Liver (tissue), 8 donors: ENCODE measurements at regions not wholly inside any gene's neighbourhood (a gene's known extent, or its start where the extent isn't known, plus 50 kb on each side); places are given as distances from the start of the nearest gene placed in this dataset.

Experiments
- DNase-seq: peaks from one replicate; pipeline ENCODE4 v3.0.0-alpha.2; 2017; ENCODE audit warnings: low spot score
- H3K27ac ChIP-seq, 2 donors: one replicate each; pipeline ENCODE4 v1.7.0; 2013; ENCODE audit warnings: inconsistent platforms in 2 of 2, low read length in 2 of 2, control low read depth in 1 of 2, low read depth in 1 of 2, mild to moderate bottlenecking in 1 of 2
- H3K27me3 ChIP-seq, 4 donors: one replicate each; pipeline versions ENCODE4 v1.6.1 to v1.7.0; 2013; ENCODE audit warnings: low read length in 3 of 4, inconsistent platforms in 1 of 4, mild to moderate bottlenecking in 1 of 4, moderate library complexity in 1 of 4; ENCODE audit not compliant: control insufficient read depth in 4 of 4, insufficient read depth in 4 of 4
- H3K36me3 ChIP-seq, 4 donors: one replicate each; pipeline versions ENCODE4 v1.6.1 to v1.7.0; 2013; ENCODE audit warnings: low read length in 3 of 4, mild to moderate bottlenecking in 3 of 4, low read depth in 1 of 4, moderate library complexity in 1 of 4; ENCODE audit not compliant: control insufficient read depth in 4 of 4, insufficient read depth in 3 of 4
- H3K4me1 ChIP-seq, 4 donors: one replicate each; pipeline versions ENCODE4 v1.6.1 to v1.7.0; 2013; ENCODE audit warnings: low read length in 3 of 4, mild to moderate bottlenecking in 3 of 4, moderate library complexity in 1 of 4; ENCODE audit not compliant: control insufficient read depth in 4 of 4, insufficient read depth in 4 of 4
- H3K4me3 ChIP-seq, 3 donors: one replicate each; pipeline versions ENCODE4 v1.6.1 to v1.7.0; 2013; ENCODE audit warnings: low read length in 3 of 3, control low read depth in 1 of 3, low read depth in 1 of 3, mild to moderate bottlenecking in 1 of 3
- H3K9ac ChIP-seq, 2 donors: one replicate each; pipeline ENCODE4 v1.7.0; 2013; ENCODE audit warnings: low read length in 2 of 2, mild to moderate bottlenecking in 2 of 2, moderate library complexity in 2 of 2, control low read depth in 1 of 2, low read depth in 1 of 2
- H3K9me3 ChIP-seq, 4 donors: one replicate each; pipeline versions ENCODE4 v1.6.1 to v1.7.0; 2013; ENCODE audit warnings: low read length in 3 of 4; ENCODE audit not compliant: control insufficient read depth in 4 of 4
- CTCF ChIP-seq: fragments of 150-350 bp; IDR thresholded peaks from 2 replicates; pipeline ENCODE4 v1.5.1; 2017; ENCODE audit warnings: improper control_type of control experiment, low read depth, low read length; ENCODE audit not compliant: missing input control
- EGR1 ChIP-seq, 2 donors: IDR thresholded peaks; 2 replicates each; pipeline ENCODE4 v1.6.1; 2016 to 2018; ENCODE audit warnings: antibody characterized with exemption in 2 of 2, low read depth in 2 of 2
- FOXA1 ChIP-seq: IDR thresholded peaks from 2 replicates; pipeline ENCODE4 v1.6.1; 2016; ENCODE audit warnings: antibody characterized with exemption
- FOXA2 ChIP-seq: IDR thresholded peaks from 2 replicates; pipeline ENCODE4 v1.6.1; 2016; ENCODE audit warnings: antibody characterized with exemption
- HNF4G ChIP-seq: IDR thresholded peaks from 2 replicates; pipeline ENCODE4 v1.6.1; 2016; ENCODE audit warnings: antibody characterized with exemption
- JUND ChIP-seq, 2 donors: IDR thresholded peaks; 2 replicates each; pipeline ENCODE4 v1.6.1; 2016; ENCODE audit warnings: antibody characterized with exemption in 2 of 2
- MAX ChIP-seq: IDR thresholded peaks from 2 replicates; pipeline ENCODE4 v1.6.1; 2016; ENCODE audit warnings: antibody characterized with exemption
- NR2F2 ChIP-seq: IDR thresholded peaks from 2 replicates; pipeline ENCODE4 v1.6.1; 2016; ENCODE audit warnings: antibody characterized with exemption
- RAD21 ChIP-seq, 2 donors: IDR thresholded peaks; 2 replicates each; pipeline ENCODE4 v1.6.1; 2016; ENCODE audit warnings: antibody characterized with exemption in 2 of 2, mild to moderate bottlenecking in 2 of 2
- RXRA ChIP-seq, 2 donors: IDR thresholded peaks; 2 replicates each; pipeline ENCODE4 v1.6.1; 2017 to 2018; ENCODE audit warnings: antibody characterized with exemption in 2 of 2, mild to moderate bottlenecking in 1 of 2
- SP1 ChIP-seq: IDR thresholded peaks from 2 replicates; pipeline ENCODE4 v1.6.1; 2018; ENCODE audit warnings: antibody characterized with exemption, mild to moderate bottlenecking
- TAF1 ChIP-seq: conservative IDR thresholded peaks from 2 replicates; pipeline ENCODE4 v1.6.1; 2016; ENCODE audit warnings: antibody characterized with exemption, mild to moderate bottlenecking
- YY1 ChIP-seq: IDR thresholded peaks from 2 replicates; pipeline ENCODE4 v1.6.1; 2016; ENCODE audit warnings: antibody characterized with exemption, mild to moderate bottlenecking
- WGBS: extraction: QIAGEN DNeasy Blood & Tissue Kit; methylation state at CpG from one replicate; pipeline ENCODE4 v1.1.7; 2013; 5-methylcytosine and 5-hydroxymethylcytosine counted together
- TF ChIP-seq, protein P1 (sequence below): IDR thresholded peaks from 2 replicates; pipeline ENCODE4 v1.6.1; 2016; ENCODE audit warnings: antibody characterized with exemption, mild to moderate bottlenecking
- TF ChIP-seq, protein P2 (sequence below): IDR thresholded peaks from 2 replicates; pipeline ENCODE4 v1.6.1; 2016; ENCODE audit warnings: antibody characterized with exemption
- TF ChIP-seq, protein P3 (sequence below): IDR thresholded peaks from 2 replicates; pipeline ENCODE4 v1.6.1; 2016; ENCODE audit warnings: antibody characterized with exemption
- donor health status: healthy.
- donor health status: healthy.
- donor health status: healthy.
- donor health status: healthy.
- donor health status: healthy.

- TF ChIP-seq HNF4G (no peak), TAF1 (no peak), EGR1 (IDR thresholded peaks at IDR 0.05; ENCODE audit: low read depth in 2 of 2) (no peak), NR2F2 (no peak), YY1 (no peak), FOXA2 (no peak), FOXA1 (no peak), RAD21 (IDR thresholded peaks at IDR 0.05) (no peak), JUND (IDR thresholded peaks at IDR 0.05) (no peak)
- TF ChIP-seq, protein P1, sequence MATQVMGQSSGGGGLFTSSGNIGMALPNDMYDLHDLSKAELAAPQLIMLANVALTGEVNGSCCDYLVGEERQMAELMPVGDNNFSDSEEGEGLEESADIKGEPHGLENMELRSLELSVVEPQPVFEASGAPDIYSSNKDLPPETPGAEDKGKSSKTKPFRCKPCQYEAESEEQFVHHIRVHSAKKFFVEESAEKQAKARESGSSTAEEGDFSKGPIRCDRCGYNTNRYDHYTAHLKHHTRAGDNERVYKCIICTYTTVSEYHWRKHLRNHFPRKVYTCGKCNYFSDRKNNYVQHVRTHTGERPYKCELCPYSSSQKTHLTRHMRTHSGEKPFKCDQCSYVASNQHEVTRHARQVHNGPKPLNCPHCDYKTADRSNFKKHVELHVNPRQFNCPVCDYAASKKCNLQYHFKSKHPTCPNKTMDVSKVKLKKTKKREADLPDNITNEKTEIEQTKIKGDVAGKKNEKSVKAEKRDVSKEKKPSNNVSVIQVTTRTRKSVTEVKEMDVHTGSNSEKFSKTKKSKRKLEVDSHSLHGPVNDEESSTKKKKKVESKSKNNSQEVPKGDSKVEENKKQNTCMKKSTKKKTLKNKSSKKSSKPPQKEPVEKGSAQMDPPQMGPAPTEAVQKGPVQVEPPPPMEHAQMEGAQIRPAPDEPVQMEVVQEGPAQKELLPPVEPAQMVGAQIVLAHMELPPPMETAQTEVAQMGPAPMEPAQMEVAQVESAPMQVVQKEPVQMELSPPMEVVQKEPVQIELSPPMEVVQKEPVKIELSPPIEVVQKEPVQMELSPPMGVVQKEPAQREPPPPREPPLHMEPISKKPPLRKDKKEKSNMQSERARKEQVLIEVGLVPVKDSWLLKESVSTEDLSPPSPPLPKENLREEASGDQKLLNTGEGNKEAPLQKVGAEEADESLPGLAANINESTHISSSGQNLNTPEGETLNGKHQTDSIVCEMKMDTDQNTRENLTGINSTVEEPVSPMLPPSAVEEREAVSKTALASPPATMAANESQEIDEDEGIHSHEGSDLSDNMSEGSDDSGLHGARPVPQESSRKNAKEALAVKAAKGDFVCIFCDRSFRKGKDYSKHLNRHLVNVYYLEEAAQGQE: no peak
- TF ChIP-seq, protein P2, sequence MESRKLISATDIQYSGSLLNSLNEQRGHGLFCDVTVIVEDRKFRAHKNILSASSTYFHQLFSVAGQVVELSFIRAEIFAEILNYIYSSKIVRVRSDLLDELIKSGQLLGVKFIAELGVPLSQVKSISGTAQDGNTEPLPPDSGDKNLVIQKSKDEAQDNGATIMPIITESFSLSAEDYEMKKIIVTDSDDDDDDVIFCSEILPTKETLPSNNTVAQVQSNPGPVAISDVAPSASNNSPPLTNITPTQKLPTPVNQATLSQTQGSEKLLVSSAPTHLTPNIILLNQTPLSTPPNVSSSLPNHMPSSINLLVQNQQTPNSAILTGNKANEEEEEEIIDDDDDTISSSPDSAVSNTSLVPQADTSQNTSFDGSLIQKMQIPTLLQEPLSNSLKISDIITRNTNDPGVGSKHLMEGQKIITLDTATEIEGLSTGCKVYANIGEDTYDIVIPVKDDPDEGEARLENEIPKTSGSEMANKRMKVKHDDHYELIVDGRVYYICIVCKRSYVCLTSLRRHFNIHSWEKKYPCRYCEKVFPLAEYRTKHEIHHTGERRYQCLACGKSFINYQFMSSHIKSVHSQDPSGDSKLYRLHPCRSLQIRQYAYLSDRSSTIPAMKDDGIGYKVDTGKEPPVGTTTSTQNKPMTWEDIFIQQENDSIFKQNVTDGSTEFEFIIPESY: no peak
- Histone ChIP-seq H3K9ac (no peak overlapping the region), H3K36me3 (no peaks in the 10 kb centered on the region), H3K4me1 (no peaks in the 10 kb centered on the region), H3K27ac (no peak overlapping the region), H3K27me3 (no peaks in the 10 kb centered on the region), H3K9me3 (no peaks in the 10 kb centered on the region), H3K4me3 (no peak overlapping the region)
- no peak for DNase-seq
- WGBS: 69% methylated on average over 6 of the region's 6 CpGs
These were observed 780.5 kb upstream of the ARGLU1 start for GRCh38 chr13:107348471-107348870.

DNA sequence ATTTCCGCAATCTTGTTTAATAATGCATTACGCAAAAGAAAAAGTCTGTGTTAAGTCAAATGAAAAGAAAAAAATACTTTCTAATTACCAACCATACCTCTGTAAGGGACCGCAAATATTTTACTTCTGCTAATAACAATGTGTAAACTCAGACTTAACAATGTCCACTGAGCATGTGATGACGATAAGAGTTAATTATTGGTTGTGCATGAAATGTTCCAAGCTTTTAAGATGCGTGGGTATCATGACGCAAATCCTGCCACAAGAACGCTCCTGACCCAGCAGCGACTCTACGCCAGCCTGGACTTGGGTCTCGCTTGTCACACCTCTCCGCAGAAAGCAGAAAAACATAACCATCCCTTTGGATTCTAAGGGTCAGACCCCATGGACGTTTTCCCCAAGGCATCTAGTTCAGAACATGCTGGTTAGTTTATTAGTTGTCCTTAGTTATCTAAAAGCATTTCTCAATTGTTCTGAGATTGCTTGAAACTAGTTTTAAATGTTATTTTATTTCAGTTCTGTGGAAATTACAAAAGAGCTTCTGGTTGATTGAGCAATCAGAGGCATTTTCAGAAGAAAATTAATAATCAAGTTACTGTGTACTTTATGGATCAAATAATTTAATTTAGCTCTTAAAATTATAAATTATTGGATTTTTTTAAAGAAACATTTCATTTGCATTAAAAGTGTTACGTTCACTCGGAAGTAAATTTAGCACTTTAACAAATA, 779.9 kb upstream of the ARGLU1 start:
- WGBS: 85% methylated on average over 14 of the region's 14 CpGs

More for the DNA sequence above, 779.9 kb upstream of the ARGLU1 start:
- no peak overlapping the region for H3K9ac ChIP-seq
- no peak for TF ChIP-seq EGR1 (IDR thresholded peaks at IDR 0.05; ENCODE audit: low read depth in 2 of 2)
- TF ChIP-seq RXRA (IDR thresholded peaks at IDR 0.05): no peak
- TF ChIP-seq NR2F2: no peak
- TF ChIP-seq, protein P1: no peak
- TF ChIP-seq RAD21 (IDR thresholded peaks at IDR 0.05): no peak
- TF ChIP-seq MAX: no peak
- TF ChIP-seq FOXA1: no peak
- TF ChIP-seq, protein P3, sequence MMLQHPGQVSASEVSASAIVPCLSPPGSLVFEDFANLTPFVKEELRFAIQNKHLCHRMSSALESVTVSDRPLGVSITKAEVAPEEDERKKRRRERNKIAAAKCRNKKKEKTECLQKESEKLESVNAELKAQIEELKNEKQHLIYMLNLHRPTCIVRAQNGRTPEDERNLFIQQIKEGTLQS: no peak
- no peak for TF ChIP-seq TAF1
- no peak for TF ChIP-seq CTCF
- no peak for TF ChIP-seq SP1
- TF ChIP-seq JUND (IDR thresholded peaks at IDR 0.05): no peak
- no peaks in the 10 kb centered on the region for H3K27me3 ChIP-seq
- no peaks in the 10 kb centered on the region for H3K4me1 ChIP-seq
- H3K9me3 ChIP-seq: no peaks in the 10 kb centered on the region
- no peak overlapping the region for H3K4me3 ChIP-seq
- H3K36me3 ChIP-seq: no peaks in the 10 kb centered on the region
- no peak for DNase-seq
- no peak overlapping the region for H3K27ac ChIP-seq
